AG04450 (cell line): ENCODE measurements at regions not wholly inside any gene's neighbourhood (a gene's known extent, or its start where the extent isn't known, plus 50 kb on each side); places are given as distances from the start of the nearest gene placed in this dataset.

Experiments used
- CTCF ChIA-PET: fragments of 300-600, 350-600 bp; formaldehyde crosslinking; extraction: SDS; loops from one replicate; lab custom pipeline; 2022; ENCODE audit warnings: antibody characterized with exemption, inconsistent platforms; lab: Charles Lee
- POLR2A ChIA-PET: fragments of 350-600 bp; formaldehyde crosslinking; extraction: SDS; loops from one replicate; lab custom pipeline; 2021; ENCODE audit warnings: antibody characterized with exemption, inconsistent platforms; lab: Yijun Ruan, JAX
- DNase-seq: peaks from one replicate; pipeline ENCODE4 v3.0.0-alpha.2; 2011; ENCODE audit warnings: low read depth, low spot score
- H3K27ac ChIP-seq: one replicate; pipeline ENCODE4 v1.5.1; 2012; ENCODE audit warnings: low read depth, low read length, control low read depth
- H3K27me3 ChIP-seq: one replicate; pipeline ENCODE4 v1.6.0; 2012; ENCODE audit warnings: low read length; ENCODE audit not compliant: control insufficient read depth, insufficient read depth
- H3K4me3 ChIP-seq: 2 replicates; pipeline ENCODE4 v1.5.1; 2011; ENCODE audit warnings: mild to moderate bottlenecking, low read depth, low read length, control low read depth
- H3K9me3 ChIP-seq: 2 replicates; pipeline ENCODE4 v1.5.1; 2012; ENCODE audit warnings: low read length; ENCODE audit not compliant: control insufficient read depth, insufficient read depth
- CTCF ChIP-seq: IDR thresholded peaks from 2 replicates; pipeline ENCODE4 v1.5.1; 2011; ENCODE audit warnings: low read depth, low read length, control low read depth, inconsistent platforms

- no peak for DNase-seq
- Histone ChIP-seq H3K27ac (no peak overlapping the region), H3K9me3 (no peaks in the 10 kb centered on the region), H3K4me3 (no peak overlapping the region), H3K27me3 (no peaks in the 10 kb centered on the region)
- no peak for TF ChIP-seq CTCF
- ChIA-PET POLR2A (no interaction called here), CTCF (interaction anchor here (0.6 kb wide), 1 partner anchor 1094 kb away, joined by 3 read pairs; no protein-coding TSS in a partner anchor)
These were observed 56.2 kb upstream of the UFL1 start for GRCh38 chr6:96465321-96465903.

- CTCF ChIA-PET, result no interaction called here
- no peak overlapping the region for H3K27ac ChIP-seq
- DNase-seq, result no peak
- no peaks in the 10 kb centered on the region for H3K9me3 ChIP-seq
- H3K27me3 ChIP-seq, result no peaks in the 10 kb centered on the region
- no peak for TF ChIP-seq CTCF
- no peak overlapping the region for H3K4me3 ChIP-seq
- POLR2A ChIA-PET, result no interaction called here
These were observed 55.3 kb upstream of the UFL1 start for GRCh38 chr6:96466147-96466863.

- ChIA-PET POLR2A (no interaction called here), CTCF (interaction anchor here (1.1 kb wide), 1 partner anchor 12 kb away, joined by 3 read pairs; no protein-coding TSS in a partner anchor)
- Histone ChIP-seq H3K27me3 (no peaks in the 10 kb centered on the region), H3K27ac (no peak overlapping the region), H3K4me3 (no peak overlapping the region), H3K9me3 (no peaks in the 10 kb centered on the region)
- TF ChIP-seq CTCF, result no peak
- no peak for DNase-seq
These were observed 53.8 kb upstream of the UFL1 start for GRCh38 chr6:96467814-96468213.

- no peak for TF ChIP-seq CTCF
- Histone ChIP-seq H3K9me3 (no peaks in the 10 kb centered on the region), H3K27me3 (no peaks in the 10 kb centered on the region), H3K27ac (no peak overlapping the region), H3K4me3 (no peak overlapping the region)
- CTCF ChIA-PET, result interaction anchor here (0.6 kb wide), 1 partner anchor 18 kb away, joined by 3 read pairs; no protein-coding TSS in a partner anchor
- POLR2A ChIA-PET, result no interaction called here
- no peak for DNase-seq
These were observed 53.3 kb upstream of the UFL1 start for GRCh38 chr6:96468281-96468680.

- no peak for DNase-seq
- Histone ChIP-seq H3K27ac (no peak overlapping the region), H3K4me3 (no peak overlapping the region), H3K9me3 (no peaks in the 10 kb centered on the region), H3K27me3 (no peaks in the 10 kb centered on the region)
- CTCF ChIA-PET, result interaction anchor here (0.6 kb wide), 1 partner anchor 19 kb away, joined by 3 read pairs; no protein-coding TSS in a partner anchor
- POLR2A ChIA-PET, result no interaction called here
- no peak for TF ChIP-seq CTCF
These were observed 52.9 kb upstream of the UFL1 start for GRCh38 chr6:96468681-96469224.
